HG03558 (cell line): ENCODE measurements at regions not wholly inside any gene's neighbourhood (a gene's known extent, or its start where the extent isn't known, plus 50 kb on each side); places are given as distances from the start of the nearest gene placed in this dataset.

Experiments
- ATAC-seq: cut with Tn5 transposase; IDR thresholded peaks from one replicate; pipeline ENCODE4 v1.9.1; 2021; ENCODE audit warnings: moderate number of reproducible peaks; ENCODE audit not compliant: unreplicated experiment; ENCODE audit errors: extremely low read depth

- no peak for ATAC-seq
Measured at GRCh38 chr13:80400164-80400864, 59.4 kb upstream of the SPRY2 start.

GRCh38 chr13:80399340-80400163 is 58.6 kb upstream of the SPRY2 start:
- ATAC-seq: no peak
